GM12878 (cell line): ENCODE measurements at regions not wholly inside any gene's neighbourhood (a gene's known extent, or its start where the extent isn't known, plus 50 kb on each side); places are given as distances from the start of the nearest gene placed in this dataset.

Experiments
- ATAC-seq: fragments of 200-7000 bp; cut with Tn5 transposase; 3 replicates; pipeline ENCODE4 v1.9.1; 2020; ENCODE audit warnings: mild to moderate bottlenecking, moderate library complexity
- BruUV-seq: library from RNA; stranded (reverse); fragments of 400-500 nt; replicated peaks from 2 replicates; lab custom pipeline; 2021; lab: Mats Ljungman, UMichigan
- CTCF ChIA-PET: fragments of 300-600 bp; sonication (Branson Sonifier 250); formaldehyde crosslinking; extraction: SDS; loops from one replicate; lab custom pipeline; 2021; ENCODE audit warnings: inconsistent platforms; lab: Yijun Ruan, JAX
- POLR2A ChIA-PET: fragments of 350-600 bp; formaldehyde crosslinking; extraction: SDS; loops from one replicate; lab custom pipeline; 2021; ENCODE audit warnings: inconsistent platforms; lab: Charles Lee
- RAD21 ChIA-PET: fragments of 300-600 bp; sonication (Branson Sonifier 250); formaldehyde crosslinking; loops from one replicate; lab custom pipeline; 2023; ENCODE audit warnings: antibody characterized with exemption; ENCODE audit not compliant: unreplicated experiment; lab: Charles Lee
- SMC1A ChIA-PET: fragments of 300-600 bp; sonication (Branson Sonifier 250); formaldehyde crosslinking; loops from one replicate; lab custom pipeline; 2023; ENCODE audit not compliant: unreplicated experiment, uncharacterized antibody; lab: Charles Lee
- DNase-seq: peaks from one replicate; pipeline ENCODE4 v3.0.0-alpha.2; 2011; ENCODE audit warnings: low read depth, low spot score
- FAIRE-seq: peaks from 3 replicates; lab custom pipeline; 2011; peaks lifted over from hg19 to GRCh38; lab: Jason Lieb, UNC
- H2AFZ ChIP-seq: 2 replicates; pipeline ENCODE4 v1.6.0; 2011; ENCODE audit warnings: low read depth, low read length, control low read depth; ENCODE audit not compliant: control insufficient read depth
- H3K27ac ChIP-seq: 2 replicates; pipeline ENCODE4 v1.5.1; 2011; ENCODE audit warnings: control low read depth; ENCODE audit not compliant: control insufficient read depth, insufficient read depth
- H3K27me3 ChIP-seq, 2 experiments: replicated peaks in 1 of 2; 2 replicates each; pipeline versions ENCODE4 v1.6.0 to v1.6.1; 2011; ENCODE audit warnings: low read length in 1 of 2; ENCODE audit not compliant: control insufficient read depth in 2 of 2, insufficient read depth in 2 of 2
- H3K36me3 ChIP-seq, 2 experiments: 2 replicates each; pipeline ENCODE4 v1.5.1; 2011; ENCODE audit warnings: low read length in 1 of 2; ENCODE audit not compliant: control insufficient read depth in 2 of 2, insufficient read depth in 2 of 2
- H3K4me1 ChIP-seq: 2 replicates; pipeline ENCODE4 v1.6.1; 2011; ENCODE audit warnings: mild to moderate bottlenecking, low read length, moderate library complexity, mixed read lengths; ENCODE audit not compliant: control insufficient read depth, insufficient read depth
- H3K4me2 ChIP-seq: 2 replicates; pipeline ENCODE4 v1.6.0; 2011; ENCODE audit warnings: control low read depth; ENCODE audit not compliant: control insufficient read depth, insufficient read depth
- H3K4me3 ChIP-seq: fragments of 200-600 bp; sonication (generic); 2 replicates; pipeline ENCODE4 v1.5.1; 2016
- H3K79me2 ChIP-seq: 2 replicates; pipeline ENCODE4 v1.6.0; 2011; ENCODE audit warnings: low read length; ENCODE audit not compliant: control insufficient read depth, insufficient read depth
- H3K9ac ChIP-seq: 2 replicates; pipeline ENCODE4 v1.8.0; 2011; ENCODE audit warnings: low read length, control low read depth, mixed read lengths; ENCODE audit not compliant: control insufficient read depth, insufficient read depth
- H3K9me3 ChIP-seq: replicated peaks from 3 replicates; pipeline ENCODE4 v1.5.1; 2011; ENCODE audit warnings: mild to moderate bottlenecking, low read length; ENCODE audit not compliant: control insufficient read depth, insufficient read depth
- H4K20me1 ChIP-seq: 2 replicates; pipeline ENCODE4 v1.6.0; 2011; ENCODE audit not compliant: control insufficient read depth, insufficient read depth
- BHLHE40 ChIP-seq, 2 experiments: fragments of 450-650 bp in 1 of 2; IDR thresholded peaks; 2 replicates each; pipeline ENCODE4 v1.6.1; 2011 to 2017; ENCODE audit warnings: low read depth in 2 of 2, borderline replicate concordance in 1 of 2, improper control_type of control experiment in 1 of 2, low read length in 1 of 2, mild to moderate bottlenecking in 1 of 2
- BMI1 ChIP-seq: fragments of 450-650 bp; IDR thresholded peaks from 2 replicates; pipeline ENCODE4 v1.6.1; 2016; ENCODE audit warnings: mild to moderate bottlenecking, moderate library complexity, borderline replicate concordance
- BRCA1 ChIP-seq: IDR thresholded peaks from 2 replicates; pipeline ENCODE4 v1.6.1; 2011; ENCODE audit warnings: low read depth, low read length, improper control_type of control experiment
- FOXM1 ChIP-seq: IDR thresholded peaks from 2 replicates; pipeline ENCODE4 v1.6.1; 2012; ENCODE audit warnings: low read depth, mild to moderate bottlenecking, inconsistent platforms, low read length, moderate library complexity
- GABPA ChIP-seq: IDR thresholded peaks from 2 replicates; pipeline ENCODE4 v1.6.1; 2014; ENCODE audit warnings: antibody characterized with exemption, low read depth, mild to moderate bottlenecking, inconsistent platforms
- JUND ChIP-seq: IDR thresholded peaks from 2 replicates; pipeline ENCODE4 v1.6.1; 2012; ENCODE audit warnings: low read depth, mild to moderate bottlenecking, low read length, improper control_type of control experiment, moderate library complexity
- LARP7 ChIP-seq: fragments of 450-650 bp; IDR thresholded peaks from 2 replicates; pipeline ENCODE4 v1.6.1; 2017; ENCODE audit warnings: mild to moderate bottlenecking
- NFYA ChIP-seq: IDR thresholded peaks from 2 replicates; pipeline ENCODE4 v1.6.1; 2011; ENCODE audit warnings: low read depth, mild to moderate bottlenecking, low read length, improper control_type of control experiment, borderline replicate concordance
- PAX8 ChIP-seq: fragments of 450-650 bp; IDR thresholded peaks from 2 replicates; pipeline ENCODE4 v1.6.1; 2017; ENCODE audit warnings: mild to moderate bottlenecking, moderate library complexity
- RAD21 ChIP-seq: IDR thresholded peaks from 2 replicates; pipeline ENCODE4 v1.6.1; 2011; ENCODE audit warnings: mild to moderate bottlenecking, low read depth, low read length, moderate library complexity; ENCODE audit not compliant: insufficient read depth
- RBBP5 ChIP-seq: fragments of 200-600 bp; sonication (generic); conservative IDR thresholded peaks from 2 replicates; pipeline ENCODE4 v1.6.1; 2016
- SMAD5 ChIP-seq: IDR thresholded peaks from 2 replicates; pipeline ENCODE4 v1.6.1; 2016; ENCODE audit warnings: antibody characterized with exemption, low read depth
- SMARCA5 ChIP-seq: fragments of 450-650 bp; IDR thresholded peaks from 2 replicates; pipeline ENCODE4 v1.6.1; 2017; ENCODE audit warnings: mild to moderate bottlenecking
- SRF ChIP-seq, 2 experiments: IDR thresholded peaks; 2 replicates each; pipeline ENCODE4 v1.6.1; 2011; ENCODE audit warnings: low read depth in 2 of 2, low read length in 2 of 2, mild to moderate bottlenecking in 1 of 2, moderate library complexity in 1 of 2
- STAT1 ChIP-seq: fragments of 450-650 bp; conservative IDR thresholded peaks from 2 replicates; pipeline ENCODE4 v1.6.1; 2014; ENCODE audit warnings: antibody characterized with exemption, mild to moderate bottlenecking
- SUPT20H ChIP-seq: IDR thresholded peaks from 2 replicates; pipeline ENCODE4 v1.6.1; 2011; ENCODE audit warnings: low read depth, mild to moderate bottlenecking, low read length, moderate library complexity, borderline replicate concordance; ENCODE audit not compliant: control insufficient read depth
- ZBTB33 ChIP-seq: fragments of 450-650 bp; IDR thresholded peaks from 2 replicates; pipeline ENCODE4 v1.6.1; 2017; ENCODE audit warnings: mild to moderate bottlenecking
- WGBS: methylation state at CpG from one replicate; pipeline ENCODE4 v1.1.6; 2016; ENCODE audit warnings: low lambda C conversion rate; ENCODE audit not compliant: insufficient replicate concordance, insufficient coverage; ENCODE audit errors: missing lambda C conversion rate; 5-methylcytosine and 5-hydroxymethylcytosine counted together
- in situ Hi-C: fragments of 300-500 bp; cut with MboI; formaldehyde crosslinking; loops from 9 replicates; pipeline ENCODE4 v1.14.3; 2018; ENCODE audit warnings: mixed read lengths
- intact Hi-C: fragments of 100-400 bp; cut with micrococcal nuclease; formaldehyde crosslinking; loops from one replicate; pipeline ENCODE4 v1.14.2; 2022; ENCODE audit not compliant: unreplicated experiment

GRCh38 chr7:67989142-67989541 is 992.5 kb downstream of the TYW1 start:
- intact Hi-C loops (no loop called here), in situ Hi-C loops (no loop called here)
- ATAC-seq (no peak), FAIRE-seq (no peak), DNase-seq (no peak)
- no peaks in the 10 kb centered on the region for H3K9me3 ChIP-seq
- no peak overlapping the region for H3K4me2 ChIP-seq
- H4K20me1 ChIP-seq = no peaks in the 10 kb centered on the region
- no peak overlapping the region for H3K4me3 ChIP-seq
- CTCF ChIA-PET = no interaction called here
- no peaks in the 10 kb centered on the region for H3K79me2 ChIP-seq
- no peak overlapping the region for H2AFZ ChIP-seq
- no peaks in the 10 kb centered on the region for H3K36me3 ChIP-seq
- TF ChIP-seq BRCA1 (no peak), ZBTB33 (no peak), SMARCA5 (no peak), BHLHE40 (IDR thresholded peaks at IDR 0.05; ENCODE audit: borderline replicate concordance in 1 of 2, low read depth in 2 of 2, low read length in 1 of 2) (no peak), LARP7 (no peak)
- SMC1A ChIA-PET = interaction anchor here (1.0 kb wide), 1 partner anchor 18 kb away, joined by 3 read pairs; no protein-coding TSS in a partner anchor
- 30% methylated on average over 4 of the region's 4 CpGs for WGBS
- no peaks in the 10 kb centered on the region for H3K4me1 ChIP-seq
- BruUV-seq = no TSS peak
- H3K9ac ChIP-seq = no peak overlapping the region
- H3K27me3 ChIP-seq = no peaks in the 10 kb centered on the region
- POLR2A ChIA-PET = no interaction called here
- H3K27ac ChIP-seq = no peak overlapping the region
- RAD21 ChIA-PET = no interaction called here

- Histone ChIP-seq H3K27me3 (no peaks in the 10 kb centered on the region), H3K79me2 (no peaks in the 10 kb centered on the region), H3K9ac (no peak overlapping the region), H3K36me3 (no peaks in the 10 kb centered on the region), H4K20me1 (no peaks in the 10 kb centered on the region), H3K4me1 (no peaks in the 10 kb centered on the region), H3K27ac (no peak overlapping the region), H3K4me2 (no peak overlapping the region), H2AFZ (no peak overlapping the region), H3K9me3 (no peaks in the 10 kb centered on the region), H3K4me3 (no peak overlapping the region)
- SMC1A ChIA-PET = no interaction called here
- FAIRE-seq = no peak
- RAD21 ChIA-PET = no interaction called here
- 0% methylated on average over 4 of the region's 4 CpGs for WGBS
- intact Hi-C loops (no loop called here), in situ Hi-C loops (no loop called here)
- BruUV-seq = no TSS peak
- no peak for DNase-seq
- no peak for ATAC-seq
- CTCF ChIA-PET = interaction anchor here (1.5 kb wide), 1 partner anchor 16 kb away, joined by 3 read pairs; no protein-coding TSS in a partner anchor
- POLR2A ChIA-PET = no interaction called here
- TF ChIP-seq BMI1 (no peak), RBBP5 (no peak), STAT1 (no peak), SRF (IDR thresholded peaks at IDR 0.05; ENCODE audit: low read depth in 2 of 2, low read length in 2 of 2) (no peak), RAD21 (no peak), PAX8 (no peak), JUND (no peak), SUPT20H (no peak), SMAD5 (no peak), FOXM1 (no peak), ZBTB33 (no peak), GABPA (no peak), NFYA (no peak)
These were observed 993.4 kb downstream of the TYW1 start for GRCh38 chr7:67990003-67990402.
